Adrenal gland (tissue), 9 donors: ENCODE measurements at regions not wholly inside any gene's neighbourhood (a gene's known extent, or its start where the extent isn't known, plus 50 kb on each side); places are given as distances from the start of the nearest gene placed in this dataset.

ENCODE experiments used
- DNase-seq, 7 donors: peaks; one replicate each; pipeline ENCODE4 v3.0.0-alpha.2; 2019 to 2020
- H3K27ac ChIP-seq, 5 donors: fragments of 200-600 bp; sonication (generic) in 4 of 5; 1 replicate in 3 of 5; 2 replicates in 2 of 5; pipeline versions ENCODE4 v1.5.1 to v1.8.0; 2016 to 2020; ENCODE audit warnings: mild to moderate bottlenecking in 1 of 5
- H3K27me3 ChIP-seq: fragments of 200-600 bp; 2 replicates; pipeline ENCODE4 v1.8.0; 2021
- H3K36me3 ChIP-seq, 2 donors: fragments of 200-600 bp; replicated peaks in 1 of 2; 1 replicate in 1 of 2; 2 replicates in 1 of 2; pipeline versions ENCODE4 v1.5.1 to v1.8.0; 2018 to 2022
- H3K4me1 ChIP-seq, 2 donors: fragments of 200-600 bp; replicated peaks in 1 of 2; 1 replicate in 1 of 2; 2 replicates in 1 of 2; pipeline versions ENCODE4 v1.5.1 to v1.8.0; 2018 to 2021
- H3K4me3 ChIP-seq, 4 donors: fragments of 200-600 bp; sonication (generic) in 3 of 4; one replicate each; pipeline ENCODE4 v1.5.1; 2016 to 2018
- H3K9me3 ChIP-seq, 3 donors: fragments of 200-600 bp; sonication (generic) in 1 of 3; replicated peaks in 1 of 3; 1 replicate in 2 of 3; 2 replicates in 1 of 3; pipeline versions ENCODE4 v1.5.1 to v1.8.0; 2016 to 2021
- CTCF ChIP-seq, 6 experiments: fragments of 450-650 bp in 4 of 6; fragments of 200-600 bp in 2 of 6; sonication (generic) in 1 of 6; IDR thresholded peaks; 1 replicate in 5 of 6; 2 replicates in 1 of 6; pipeline versions ENCODE4 v1.5.1 to v1.8.0; 2016 to 2021; ENCODE audit warnings: antibody characterized with exemption in 6 of 6, mild to moderate bottlenecking in 2 of 6, moderate library complexity in 1 of 6
- POLR2A ChIP-seq, 2 donors: fragments of 450-650 bp; IDR thresholded peaks; one replicate each; pipeline ENCODE4 v1.6.1; 2017; ENCODE audit warnings: antibody characterized with exemption in 2 of 2, mild to moderate bottlenecking in 2 of 2, moderate library complexity in 1 of 2
- WGBS, 4 donors: extraction: QIAGEN DNeasy Blood & Tissue Kit in 2 of 4; methylation state at CpG; one replicate each; pipeline versions ENCODE4 v1.1.5 to v1.1.7; 2013 to 2017; 5-methylcytosine and 5-hydroxymethylcytosine counted together
- intact Hi-C, 2 donors: fragments of 100-400 bp; cut with DNase I; formaldehyde crosslinking; loops; one replicate each; pipeline versions ENCODE4 v1.14.1 to v1.15.0; 2022 to 2023
- donor health status: healthy with polysubstance abuse.
- donor health status: Bipolar disorder and iron deficiency.
- donor health status: DM: yes; HTN: yes; CAD: no.
- donor health status: DM: no; HTN: no; CAD: no.
- donor health status: DM: no; HTN: no; CAD: no.

GRCh38 chr3:166275024-166275390 lies 437.8 kb upstream of the BCHE start:
- intact Hi-C loops, result no loop called here
- Histone ChIP-seq H3K9me3 (no peaks in the 10 kb centered on the region), H3K27me3 (no peaks in the 10 kb centered on the region), H3K36me3 (no peaks in the 10 kb centered on the region), H3K4me3 (no peak overlapping the region), H3K4me1 (no peaks in the 10 kb centered on the region), H3K27ac (no peak overlapping the region)
- DNase-seq, result no peak
- TF ChIP-seq POLR2A (IDR thresholded peaks at IDR 0.05) (no peak), CTCF (IDR thresholded peaks at IDR 0.05) (no peak)
- WGBS, 4 donors, result 53 to 73% (median 60%) methylated on average over 1 of the region's 1 CpG

GRCh38 chr3:166274351-166275023 lies 437.3 kb upstream of the BCHE start:
- Histone ChIP-seq H3K27ac (no peak overlapping the region), H3K27me3 (no peaks in the 10 kb centered on the region), H3K4me1 (no peaks in the 10 kb centered on the region), H3K36me3 (no peaks in the 10 kb centered on the region), H3K9me3 (no peaks in the 10 kb centered on the region), H3K4me3 (no peak overlapping the region)
- WGBS, 4 donors, result 44 to 56% (median 48%) methylated on average over 4 of the region's 4 CpGs
- intact Hi-C loops, result no loop called here
- TF ChIP-seq POLR2A (IDR thresholded peaks at IDR 0.05) (no peak), CTCF (IDR thresholded peaks at IDR 0.05) (no peak)
- no peak for DNase-seq

GRCh38 chr3:166270429-166270828 lies 433.2 kb upstream of the BCHE start:
- DNase-seq, result no peak
- Histone ChIP-seq H3K27ac (no peak overlapping the region), H3K4me3 (no peak overlapping the region), H3K36me3 (no peaks in the 10 kb centered on the region), H3K9me3 (no peaks in the 10 kb centered on the region), H3K4me1 (no peaks in the 10 kb centered on the region), H3K27me3 (no peaks in the 10 kb centered on the region)
- 2 to 17% (median 15%) methylated on average over 1 of the region's 1 CpG for WGBS, 4 donors
- intact Hi-C loops, result no loop called here
- TF ChIP-seq CTCF (IDR thresholded peaks at IDR 0.05) (no peak), POLR2A (IDR thresholded peaks at IDR 0.05) (no peak)

GRCh38 chr3:166265153-166265552 lies 427.9 kb upstream of the BCHE start:
- Histone ChIP-seq H3K27ac (no peak overlapping the region), H3K27me3 (no peaks in the 10 kb centered on the region), H3K4me1 (no peaks in the 10 kb centered on the region), H3K36me3 (no peaks in the 10 kb centered on the region), H3K4me3 (no peak overlapping the region), H3K9me3 (no peaks in the 10 kb centered on the region)
- 74 to 87% (median 76%) methylated on average over 4 of the region's 4 CpGs for WGBS, 4 donors
- intact Hi-C loops, result no loop called here
- no peak for TF ChIP-seq POLR2A (IDR thresholded peaks at IDR 0.05)
- TF ChIP-seq CTCF (IDR thresholded peaks at IDR 0.05), result no peak
- DNase-seq, result no peak
